NCI-H510A (cell line): ENCODE measurements at regions not wholly inside any gene's neighbourhood (a gene's known extent, or its start where the extent isn't known, plus 50 kb on each side); places are given as distances from the start of the nearest gene placed in this dataset.

Experiments
- DNase-seq: peaks from one replicate; lab custom pipeline; 2025; lab: John Stamatoyannopoulos, UW

DNA sequence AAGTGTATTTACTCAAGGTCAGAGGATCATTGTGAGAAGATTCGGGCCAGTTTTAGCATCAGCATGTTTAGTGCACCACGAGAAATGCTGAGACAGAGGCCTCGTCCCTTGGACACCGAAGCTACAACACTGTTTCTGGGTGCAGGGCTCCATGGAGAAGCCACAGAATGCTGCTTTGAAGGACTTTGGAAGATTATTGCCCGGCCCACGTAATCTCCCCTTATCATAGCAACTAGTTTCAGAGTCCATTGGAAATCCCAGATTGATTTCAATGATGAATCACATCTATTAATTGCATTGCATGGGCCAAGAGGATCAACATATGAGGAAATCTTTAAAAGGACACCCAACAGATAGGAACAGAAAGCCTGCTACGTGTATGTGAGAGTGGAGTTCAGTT lies 156.0 kb downstream of the MAF start:
- DNase-seq: no peak

DNA sequence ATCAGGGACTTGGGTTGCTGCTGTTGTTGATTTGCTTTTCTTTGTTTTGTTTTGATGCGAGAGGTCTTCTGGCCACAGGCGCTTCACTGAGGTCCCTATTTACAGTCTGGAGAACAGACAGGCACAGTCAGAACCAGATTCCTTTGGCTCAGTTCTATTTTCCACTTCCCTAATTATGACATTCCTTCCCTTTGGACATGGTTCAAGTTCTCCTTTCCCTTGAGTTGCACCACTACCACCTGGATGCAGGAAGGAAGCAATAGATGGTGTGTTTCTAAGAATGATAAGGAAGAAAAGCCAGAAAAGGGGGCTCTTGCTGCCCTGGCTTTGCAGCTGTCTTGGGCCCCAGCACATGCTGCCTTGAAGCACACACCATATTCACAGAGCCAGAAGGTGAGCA lies 160.6 kb downstream of the MAF start:
- no peak for DNase-seq

DNA sequence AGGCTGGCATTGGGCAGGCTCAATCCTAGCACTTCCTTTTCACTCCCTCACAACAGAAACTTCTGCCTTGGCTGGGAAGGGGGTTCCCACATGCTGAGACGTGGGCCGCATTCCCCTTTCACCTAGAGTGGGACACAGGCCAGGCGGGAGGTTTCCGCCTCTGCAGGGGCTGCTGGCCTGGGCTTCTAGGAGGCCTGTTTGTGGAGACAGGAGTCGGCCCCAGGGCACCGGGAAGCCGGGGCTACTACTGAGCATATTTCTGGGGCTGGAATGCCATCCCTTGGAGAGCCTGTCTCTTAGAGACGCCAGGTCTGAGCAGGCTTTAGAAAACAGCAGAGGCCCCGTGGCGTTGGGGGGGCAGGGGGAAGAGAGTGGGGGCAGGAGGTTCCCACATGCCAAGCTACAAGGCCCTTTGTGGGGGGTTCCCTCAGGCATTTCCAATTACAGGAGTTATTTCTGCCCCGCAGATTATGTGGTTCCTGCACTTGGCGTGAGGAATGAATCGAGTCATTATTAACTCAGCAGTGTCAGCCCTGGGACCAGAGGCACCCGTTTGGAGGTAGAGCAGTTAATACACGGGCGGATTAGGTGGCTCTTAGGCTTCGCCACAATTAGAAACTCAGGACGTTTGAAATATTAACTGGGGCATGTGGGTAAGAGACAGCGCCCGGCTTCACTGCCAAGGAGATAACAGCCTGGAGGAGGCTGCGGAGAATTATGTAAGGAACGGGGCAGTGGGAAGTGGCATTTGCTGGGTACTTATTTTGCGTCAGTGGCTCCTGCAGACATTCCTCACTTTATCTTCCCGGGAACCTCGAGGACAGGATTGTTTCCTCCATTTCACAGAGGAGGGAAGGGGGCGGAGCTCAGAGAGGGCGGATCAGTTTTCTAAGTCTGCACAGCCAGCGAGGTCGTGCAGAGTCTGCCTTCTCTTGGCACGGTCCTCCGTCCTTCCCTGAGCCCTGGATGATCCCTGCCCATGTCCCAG lies 162.5 kb downstream of the MAF start:
- DNase-seq: no peak

- no peak for DNase-seq
These were observed 163.7 kb downstream of the MAF start for GRCh38 chr16:79436885-79437284.

- no peak for DNase-seq
These were observed 165.8 kb downstream of the MAF start for GRCh38 chr16:79434771-79435170.

GRCh38 chr16:79434092-79434491 lies 166.4 kb downstream of the MAF start:
- no peak for DNase-seq

GRCh38 chr16:79431923-79432322 lies 168.6 kb downstream of the MAF start:
- no peak for DNase-seq

- DNase-seq: no peak
These were observed 170.3 kb downstream of the MAF start for GRCh38 chr16:79430191-79430678.

DNA sequence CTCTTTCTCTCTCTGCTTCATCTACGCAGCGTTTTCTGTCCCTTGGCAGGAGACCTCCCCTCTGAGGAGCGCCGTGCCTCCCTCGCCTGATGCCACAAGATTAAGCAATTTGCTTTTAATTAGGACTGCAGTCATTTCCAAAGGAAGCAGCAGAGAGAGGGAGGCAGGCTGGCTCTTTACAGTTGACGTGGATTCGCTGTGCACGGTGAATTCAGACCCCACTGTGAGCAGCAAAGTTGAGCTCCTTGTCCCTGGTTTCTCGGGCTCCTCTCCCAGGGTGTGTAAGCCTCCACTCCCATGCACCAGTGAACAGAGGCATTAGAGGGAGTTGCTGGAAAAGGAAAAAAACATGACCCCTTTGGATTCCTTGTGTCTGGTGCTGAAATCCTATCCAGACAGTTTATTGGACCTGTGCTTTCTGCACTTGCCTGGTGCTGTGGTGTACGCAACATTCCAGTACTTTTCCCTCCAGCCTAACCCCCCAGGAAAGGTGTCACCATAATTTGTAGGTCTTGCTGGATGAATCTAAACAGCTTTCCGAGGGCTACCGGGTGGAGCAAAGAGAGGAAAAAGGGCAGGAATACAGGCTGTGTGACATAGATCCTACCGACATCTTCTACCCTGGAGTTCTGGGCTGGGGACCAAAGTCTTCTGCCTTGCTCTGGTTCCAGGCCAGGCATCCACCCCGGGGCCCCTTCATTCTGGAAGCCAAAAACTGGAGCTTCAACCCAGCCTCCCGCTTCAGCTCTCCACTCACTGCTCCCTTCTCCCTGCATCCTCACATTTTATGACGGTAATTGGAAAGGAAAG lies 171.0 kb downstream of the MAF start:
- DNase-seq: no peak

GRCh38 chr16:79426663-79427062 lies 173.9 kb downstream of the MAF start:
- no peak for DNase-seq

DNA sequence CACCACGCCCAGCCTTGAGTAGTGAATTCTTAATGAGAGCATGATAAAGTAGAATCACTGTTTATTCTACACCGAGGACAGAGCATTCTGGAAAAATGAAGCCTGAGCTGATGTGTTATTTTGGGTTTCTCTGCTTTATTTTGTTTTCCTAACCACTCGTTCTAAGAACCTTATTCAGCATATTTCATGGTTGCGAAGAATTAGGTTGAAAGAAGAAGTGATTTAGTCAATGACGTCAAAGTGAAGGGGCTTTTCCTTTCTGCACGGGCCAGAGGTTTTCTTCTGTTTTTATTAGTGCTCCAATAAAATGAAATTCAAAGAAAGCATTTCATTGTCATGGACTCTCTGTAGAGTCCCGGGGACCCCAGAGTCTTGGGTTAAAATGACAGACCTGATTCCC lies 178.5 kb downstream of the MAF start:
- no peak for DNase-seq

DNA sequence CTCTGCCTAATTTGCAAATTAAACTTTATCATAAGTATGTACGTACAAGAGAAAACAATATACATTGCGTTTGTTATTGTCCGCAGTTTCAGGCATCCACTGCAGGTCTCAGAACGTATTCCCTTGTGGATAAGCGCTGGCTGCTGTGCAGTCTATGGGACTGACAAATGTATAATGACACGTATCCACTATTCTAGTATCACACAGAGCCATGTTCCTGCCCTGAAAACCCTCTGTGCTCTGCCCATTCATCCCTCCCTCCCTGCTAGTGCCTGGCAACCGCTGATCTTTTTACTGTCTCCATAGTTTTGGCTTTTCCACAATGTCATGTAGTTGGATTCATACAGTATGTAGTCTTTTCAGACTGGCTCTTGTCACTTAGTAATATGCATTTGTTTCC lies 179.4 kb downstream of the MAF start:
- DNase-seq: no peak

- DNase-seq: no peak
These were observed 180.0 kb downstream of the MAF start for GRCh38 chr16:79420493-79420892.

GRCh38 chr16:79419148-79419547 lies 181.4 kb downstream of the MAF start:
- DNase-seq: no peak

- DNase-seq: no peak
These were observed 182.9 kb downstream of the MAF start for GRCh38 chr16:79417601-79418008.

GRCh38 chr16:79415983-79416640 lies 184.4 kb downstream of the MAF start:
- no peak for DNase-seq

DNA sequence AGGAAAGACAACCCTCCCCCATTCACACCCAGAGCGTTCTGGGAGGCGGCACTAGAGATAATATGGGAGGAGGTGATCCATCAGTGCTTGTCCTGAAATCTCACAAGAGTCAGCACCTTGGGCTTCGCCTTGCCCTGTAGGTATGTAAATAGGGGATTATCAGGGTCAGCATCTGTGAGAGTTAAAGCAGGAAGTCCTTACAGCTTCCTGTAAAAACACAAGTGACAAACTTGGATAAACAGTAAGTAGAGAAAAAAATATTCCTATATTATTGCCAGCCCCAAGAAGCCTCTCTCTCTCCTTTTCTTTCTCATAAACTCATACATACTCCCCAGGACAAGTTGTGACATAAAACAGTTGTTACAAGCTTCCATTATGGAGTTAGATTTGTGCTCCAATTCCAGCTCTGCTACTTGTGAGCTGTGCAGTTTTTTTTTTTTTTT lies 187.7 kb downstream of the MAF start:
- no peak for DNase-seq

DNA sequence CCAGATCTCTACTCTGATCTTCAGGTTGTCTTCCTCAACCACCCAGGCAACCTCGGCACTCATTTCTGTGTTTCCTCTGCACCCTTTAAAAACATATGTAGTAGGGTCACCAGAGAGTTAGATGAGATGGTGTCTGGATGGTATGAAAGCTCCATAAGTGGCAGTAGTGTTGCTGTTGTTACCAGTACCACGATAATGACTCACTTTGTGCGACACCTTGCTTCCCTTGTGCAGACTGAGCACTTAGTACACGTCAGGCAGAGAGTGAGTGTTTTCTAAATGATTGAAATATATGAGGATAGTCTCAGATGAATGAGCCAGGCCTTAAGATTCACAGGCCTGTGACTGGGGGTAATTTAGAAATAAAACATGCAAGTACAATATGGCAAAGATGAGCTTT lies 188.7 kb downstream of the MAF start:
- DNase-seq: no peak

DNA sequence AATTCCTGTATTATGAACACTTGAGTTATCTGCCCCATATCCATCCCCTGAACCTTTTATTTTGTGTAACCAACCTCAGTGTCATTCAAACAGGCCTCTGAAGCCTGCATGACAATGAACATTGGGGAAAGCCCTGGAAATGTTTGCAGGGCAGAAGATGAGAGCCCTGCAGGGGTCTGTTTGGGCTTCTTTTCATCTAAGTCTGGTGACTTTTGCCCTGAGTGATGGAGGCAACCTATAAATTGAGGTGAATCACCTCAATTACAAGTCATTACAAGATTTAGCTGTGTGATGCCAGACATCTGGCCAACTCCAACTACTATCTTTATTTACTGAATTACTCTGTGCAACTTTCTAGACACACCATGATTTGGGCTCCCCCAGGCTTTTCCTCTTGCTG lies 189.2 kb downstream of the MAF start:
- DNase-seq: no peak

DNA sequence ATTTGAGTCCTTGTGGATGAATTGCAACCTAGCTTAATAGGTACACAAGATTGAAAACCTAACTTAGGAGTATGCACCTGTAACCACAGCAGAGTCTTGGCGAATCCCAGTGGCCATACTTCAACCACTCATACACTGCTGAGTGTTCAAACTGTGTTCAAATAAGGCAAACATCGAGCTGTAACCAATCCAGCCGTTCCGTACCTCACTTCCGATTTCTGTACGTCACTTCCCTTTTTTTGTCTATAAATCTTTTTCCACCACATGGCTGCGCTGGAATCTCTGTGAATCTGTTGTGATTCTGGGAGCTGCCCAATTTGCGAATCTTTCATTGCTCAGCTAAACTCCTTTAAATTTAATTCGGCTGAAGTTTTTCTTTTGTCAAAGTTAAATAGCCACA lies 190.6 kb downstream of the MAF start:
- no peak for DNase-seq

DNA sequence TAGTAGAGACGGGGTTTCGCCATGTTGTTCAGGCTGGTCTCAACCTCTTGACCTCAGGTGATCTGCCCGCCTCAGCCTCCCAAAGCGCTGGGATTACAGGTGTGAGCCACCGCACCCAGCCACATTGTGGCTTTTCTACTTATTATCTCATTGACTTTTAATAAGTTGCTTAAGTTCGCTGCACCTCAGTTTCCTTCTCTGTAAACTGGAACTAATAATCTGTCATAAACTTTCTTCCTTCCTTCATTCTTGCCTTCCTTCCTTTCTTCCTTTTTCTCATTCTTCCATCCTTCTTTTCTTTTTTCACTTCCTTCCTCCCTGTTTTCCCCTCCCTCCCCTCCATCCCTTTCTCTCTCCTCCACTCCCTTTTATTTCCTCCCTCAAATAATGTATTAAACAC lies 192.2 kb downstream of the MAF start:
- DNase-seq: no peak

DNA sequence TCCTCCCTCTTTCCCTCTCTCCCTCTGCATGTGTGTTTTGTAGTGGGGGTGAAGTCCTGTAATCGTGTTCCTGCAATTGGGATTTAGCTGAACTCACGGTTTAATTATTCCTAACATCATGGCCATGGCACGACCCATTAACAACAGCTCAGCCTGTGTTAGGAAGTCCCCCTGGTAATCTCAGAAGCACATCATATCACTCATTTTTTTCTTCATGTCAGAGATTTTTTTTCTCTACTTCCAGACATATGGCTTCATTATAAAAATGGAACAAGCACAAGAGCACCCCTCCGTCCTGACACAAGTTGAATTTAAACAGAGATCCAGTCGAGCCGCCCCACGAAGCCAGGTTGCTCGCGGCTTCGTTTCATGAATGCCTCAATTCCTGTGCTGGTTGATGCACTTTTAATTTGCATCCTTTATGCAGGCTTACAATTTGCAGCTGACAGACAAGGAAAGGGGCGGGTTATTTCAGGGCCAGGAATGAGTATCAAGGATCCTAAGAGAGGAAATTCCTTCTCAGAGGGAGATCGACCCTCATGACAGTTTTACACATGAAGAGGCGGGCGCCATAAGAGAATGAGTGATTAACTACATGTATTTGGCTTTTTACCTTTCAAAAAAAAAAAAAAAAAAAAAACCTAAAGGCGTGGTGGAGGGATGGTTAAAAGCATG lies 192.9 kb downstream of the MAF start:
- no peak for DNase-seq
